ENCODE measurements at regions not wholly inside any gene's neighbourhood (a gene's known extent, or its start where the extent isn't known, plus 50 kb on each side); places are given as distances from the start of the nearest gene placed in this dataset.

DNA sequence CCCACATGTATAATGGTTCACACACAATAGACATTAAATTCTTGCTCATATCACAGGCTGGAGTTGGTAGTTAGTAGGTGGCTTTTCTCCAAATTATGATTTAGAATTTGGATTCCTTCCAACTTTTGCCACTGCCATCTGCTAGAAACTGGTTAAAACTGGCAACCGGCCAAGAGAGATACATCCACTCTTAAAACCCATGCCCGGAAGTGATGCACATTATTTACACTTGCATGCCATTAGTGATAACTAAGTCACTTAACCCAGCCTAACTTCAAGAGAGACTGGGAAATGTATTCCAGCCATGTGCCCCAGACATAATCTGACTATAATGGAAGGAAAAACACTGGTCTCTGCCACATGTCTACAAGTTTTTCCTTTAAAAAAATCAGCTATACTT lies 395.7 kb upstream of the SEMA6A start:
- TF ChIP-seq EZH2 (IDR thresholded peaks at IDR 0.05), result no peak
- TF ChIP-seq, protein P1, sequence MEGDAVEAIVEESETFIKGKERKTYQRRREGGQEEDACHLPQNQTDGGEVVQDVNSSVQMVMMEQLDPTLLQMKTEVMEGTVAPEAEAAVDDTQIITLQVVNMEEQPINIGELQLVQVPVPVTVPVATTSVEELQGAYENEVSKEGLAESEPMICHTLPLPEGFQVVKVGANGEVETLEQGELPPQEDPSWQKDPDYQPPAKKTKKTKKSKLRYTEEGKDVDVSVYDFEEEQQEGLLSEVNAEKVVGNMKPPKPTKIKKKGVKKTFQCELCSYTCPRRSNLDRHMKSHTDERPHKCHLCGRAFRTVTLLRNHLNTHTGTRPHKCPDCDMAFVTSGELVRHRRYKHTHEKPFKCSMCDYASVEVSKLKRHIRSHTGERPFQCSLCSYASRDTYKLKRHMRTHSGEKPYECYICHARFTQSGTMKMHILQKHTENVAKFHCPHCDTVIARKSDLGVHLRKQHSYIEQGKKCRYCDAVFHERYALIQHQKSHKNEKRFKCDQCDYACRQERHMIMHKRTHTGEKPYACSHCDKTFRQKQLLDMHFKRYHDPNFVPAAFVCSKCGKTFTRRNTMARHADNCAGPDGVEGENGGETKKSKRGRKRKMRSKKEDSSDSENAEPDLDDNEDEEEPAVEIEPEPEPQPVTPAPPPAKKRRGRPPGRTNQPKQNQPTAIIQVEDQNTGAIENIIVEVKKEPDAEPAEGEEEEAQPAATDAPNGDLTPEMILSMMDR (IDR thresholded peaks at IDR 0.05), result no peak
- no peak for TF ChIP-seq EZH2phosphoT487 (IDR thresholded peaks at IDR 0.05)

Measured in neural progenitor cell (in vitro differentiated cells).